GM12891 (cell line): ENCODE measurements at regions not wholly inside any gene's neighbourhood (a gene's known extent, or its start where the extent isn't known, plus 50 kb on each side); places are given as distances from the start of the nearest gene placed in this dataset.

Experiments used
- POLR2A ChIP-seq: IDR thresholded peaks from 2 replicates; pipeline ENCODE4 v1.6.1; 2011; ENCODE audit warnings: low read depth, low read length, control low read depth
- POLR2AphosphoS5 ChIP-seq: IDR thresholded peaks from 2 replicates; pipeline ENCODE4 v1.6.1; 2011; ENCODE audit warnings: low read depth, low read length, control low read depth
- SPI1 ChIP-seq: IDR thresholded peaks from 2 replicates; pipeline ENCODE4 v1.6.1; 2011; ENCODE audit warnings: low read depth, low read length, control low read depth

- no peak for TF ChIP-seq POLR2A
- TF ChIP-seq POLR2AphosphoS5, result no peak
- no peak for TF ChIP-seq SPI1
Observed at GRCh38 chr13:80011448-80012212, 329.3 kb downstream of the SPRY2 start.
